GM06990 (cell line): ENCODE measurements at regions not wholly inside any gene's neighbourhood (a gene's known extent, or its start where the extent isn't known, plus 50 kb on each side); places are given as distances from the start of the nearest gene placed in this dataset.

Experiments used
- DNase-seq: peaks from one replicate; pipeline ENCODE4 v3.0.0-alpha.2; 2011; ENCODE audit not compliant: insufficient read length; ENCODE audit errors: extremely low read depth
- H3K27me3 ChIP-seq: replicated peaks from 2 replicates; pipeline ENCODE4 v1.6.0; 2011; ENCODE audit warnings: low read length; ENCODE audit not compliant: control insufficient read depth, insufficient read depth
- H3K36me3 ChIP-seq: 2 replicates; pipeline ENCODE4 v1.5.1; 2011; ENCODE audit warnings: low read length; ENCODE audit not compliant: control insufficient read depth, insufficient read depth
- H3K4me3 ChIP-seq: replicated peaks from 2 replicates; pipeline ENCODE4 v1.5.1; 2011; ENCODE audit warnings: low read depth, mild to moderate bottlenecking, control low read depth, low read length
- TF ChIP-seq, protein P1 (sequence below): IDR thresholded peaks from 2 replicates; pipeline ENCODE4 v1.5.1; 2011; ENCODE audit warnings: low read length, control low read depth, mild to moderate bottlenecking, inconsistent platforms; ENCODE audit not compliant: insufficient read depth, poor library complexity, severe bottlenecking

DNA sequence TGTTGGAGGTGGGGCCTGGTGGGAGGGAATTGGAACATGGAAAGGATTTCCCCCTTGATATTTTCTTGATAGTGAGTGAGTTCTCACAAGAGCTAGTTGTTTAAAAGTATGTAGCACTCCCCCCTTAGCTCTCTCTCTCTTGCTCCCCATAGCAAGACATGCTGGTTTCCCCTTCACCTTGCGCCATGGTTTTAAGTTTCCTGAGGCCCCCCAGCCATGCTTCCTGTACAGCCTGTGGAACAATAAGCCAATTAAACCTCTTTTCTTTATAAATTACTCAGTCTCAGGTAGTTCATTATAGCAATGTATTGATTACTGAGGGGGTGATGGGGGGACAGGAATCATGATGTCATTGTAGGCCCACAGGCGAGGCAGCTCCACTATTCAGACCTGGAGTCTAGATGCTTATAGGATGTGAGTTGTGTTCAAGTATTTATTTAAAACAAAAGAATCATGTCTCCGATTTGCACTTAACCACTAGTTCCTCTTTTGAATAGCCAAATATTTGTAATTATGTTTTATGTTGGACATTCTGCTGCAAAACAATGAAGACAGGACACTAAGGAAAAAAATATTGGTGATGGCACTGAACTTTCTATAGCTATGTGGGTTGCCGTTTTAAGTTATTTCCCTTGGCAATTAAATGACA is 156.6 kb downstream of the TMEM38B start:
- no peak for DNase-seq
- TF ChIP-seq, protein P1, sequence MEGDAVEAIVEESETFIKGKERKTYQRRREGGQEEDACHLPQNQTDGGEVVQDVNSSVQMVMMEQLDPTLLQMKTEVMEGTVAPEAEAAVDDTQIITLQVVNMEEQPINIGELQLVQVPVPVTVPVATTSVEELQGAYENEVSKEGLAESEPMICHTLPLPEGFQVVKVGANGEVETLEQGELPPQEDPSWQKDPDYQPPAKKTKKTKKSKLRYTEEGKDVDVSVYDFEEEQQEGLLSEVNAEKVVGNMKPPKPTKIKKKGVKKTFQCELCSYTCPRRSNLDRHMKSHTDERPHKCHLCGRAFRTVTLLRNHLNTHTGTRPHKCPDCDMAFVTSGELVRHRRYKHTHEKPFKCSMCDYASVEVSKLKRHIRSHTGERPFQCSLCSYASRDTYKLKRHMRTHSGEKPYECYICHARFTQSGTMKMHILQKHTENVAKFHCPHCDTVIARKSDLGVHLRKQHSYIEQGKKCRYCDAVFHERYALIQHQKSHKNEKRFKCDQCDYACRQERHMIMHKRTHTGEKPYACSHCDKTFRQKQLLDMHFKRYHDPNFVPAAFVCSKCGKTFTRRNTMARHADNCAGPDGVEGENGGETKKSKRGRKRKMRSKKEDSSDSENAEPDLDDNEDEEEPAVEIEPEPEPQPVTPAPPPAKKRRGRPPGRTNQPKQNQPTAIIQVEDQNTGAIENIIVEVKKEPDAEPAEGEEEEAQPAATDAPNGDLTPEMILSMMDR, result no peak
- no peak overlapping the region for H3K4me3 ChIP-seq
- no peaks in the 10 kb centered on the region for H3K27me3 ChIP-seq
- H3K36me3 ChIP-seq, result no peaks in the 10 kb centered on the region

DNA sequence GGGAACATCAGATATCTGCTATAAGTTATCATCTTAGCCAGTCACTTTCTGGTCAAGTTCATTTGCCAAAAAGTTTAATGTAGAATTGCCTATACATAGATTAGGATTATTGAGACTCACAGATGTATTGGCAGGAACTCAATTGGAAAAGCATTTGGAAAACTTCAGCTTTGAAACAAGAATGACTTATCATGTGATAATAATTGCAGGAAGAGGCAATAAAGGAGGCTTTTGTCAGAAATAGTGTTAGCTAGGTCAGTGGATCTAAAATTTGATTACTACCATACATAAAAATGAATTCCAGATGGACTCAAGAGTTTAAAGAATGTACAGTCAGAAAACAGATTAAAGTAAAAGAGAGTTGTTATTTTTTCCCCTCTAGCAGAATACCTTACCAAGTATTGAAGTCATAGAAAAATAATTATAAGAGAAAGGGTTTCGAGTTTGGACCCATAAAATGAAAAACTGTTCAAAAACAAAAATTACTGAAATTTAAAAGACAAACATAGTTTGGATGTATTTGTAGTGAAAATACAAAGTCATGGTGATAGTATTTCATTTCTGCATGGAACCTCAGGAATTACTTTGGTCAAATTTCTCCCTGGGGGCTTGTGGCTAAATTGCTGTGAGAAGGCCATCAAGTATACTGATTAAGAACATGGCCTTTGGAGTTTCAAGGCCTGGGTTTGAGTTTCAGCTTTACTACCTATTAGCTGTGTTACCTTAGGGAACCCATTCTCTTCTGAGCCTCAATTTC is 159.9 kb downstream of the TMEM38B start:
- TF ChIP-seq, protein P1, result no peak

DNA sequence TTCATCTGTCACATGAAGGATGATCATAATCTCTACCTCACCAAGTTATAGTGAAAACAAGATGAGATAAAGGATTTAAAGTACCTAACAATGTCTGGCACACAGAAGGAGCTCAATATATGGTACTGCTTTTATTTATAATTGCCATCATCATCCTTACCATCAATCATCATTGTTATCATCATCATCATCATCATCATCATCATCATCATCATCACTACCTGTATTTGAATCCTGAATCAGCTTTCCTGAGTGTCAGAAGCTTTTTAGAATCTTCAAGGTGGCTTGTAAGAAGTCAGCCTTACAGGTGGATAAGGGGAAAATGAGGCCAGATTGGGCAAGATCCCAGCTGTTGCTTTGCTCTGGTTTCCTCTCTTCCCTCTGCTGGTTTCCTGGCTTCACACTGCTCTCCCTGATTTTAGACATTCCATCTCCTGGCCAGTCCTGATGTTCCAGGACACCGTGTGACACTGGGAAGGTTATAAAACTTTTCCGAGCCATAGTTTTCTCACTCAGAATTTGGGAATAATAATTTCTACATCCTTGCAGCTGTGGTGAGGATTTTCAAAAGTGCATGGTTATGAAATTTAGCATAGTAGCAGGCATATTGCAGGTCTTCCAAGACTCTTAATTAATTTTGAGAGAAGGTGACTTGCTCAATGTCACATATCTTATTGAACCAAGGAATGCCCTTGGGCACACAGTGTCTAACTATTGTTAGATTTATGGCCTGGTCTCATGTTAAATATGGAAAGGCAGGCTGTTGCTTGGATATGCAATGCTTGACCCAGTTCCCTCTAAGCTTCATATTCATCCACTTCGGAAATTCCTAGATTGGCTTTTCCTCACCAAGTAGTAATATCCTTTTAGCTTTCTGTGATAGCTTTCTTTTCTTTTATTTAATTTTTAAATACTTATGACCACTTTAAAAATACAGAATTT is 160.7 kb downstream of the TMEM38B start:
- no peak for DNase-seq
- Histone ChIP-seq H3K27me3 (no peaks in the 10 kb centered on the region), H3K36me3 (no peaks in the 10 kb centered on the region), H3K4me3 (no peak overlapping the region)
- TF ChIP-seq, protein P1, result no peak

More for the DNA sequence above, 159.9 kb downstream of the TMEM38B start:
- H3K4me3 ChIP-seq, result no peak overlapping the region
- no peaks in the 10 kb centered on the region for H3K36me3 ChIP-seq
- H3K27me3 ChIP-seq, result no peaks in the 10 kb centered on the region
- DNase-seq, result no peak

DNA sequence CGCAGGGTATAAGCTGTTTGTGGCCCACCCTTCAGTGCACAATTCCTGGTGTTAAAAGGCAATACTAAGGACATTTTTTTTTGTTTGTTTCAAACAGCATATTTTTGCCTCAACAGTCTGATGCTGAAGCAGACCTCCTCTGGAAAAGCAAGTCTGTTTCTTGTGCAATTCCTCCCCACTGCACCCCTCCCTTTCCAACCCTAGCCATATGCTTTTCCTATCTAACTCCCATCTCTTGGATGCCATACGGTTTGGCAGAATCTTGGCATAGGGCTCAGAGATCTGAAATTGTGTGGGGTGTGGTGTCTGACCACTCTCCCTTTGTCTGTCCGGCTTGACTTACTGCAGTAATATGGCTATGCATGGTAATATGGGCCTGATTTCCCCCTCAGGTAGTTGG is 161.6 kb downstream of the TMEM38B start:
- TF ChIP-seq, protein P1, result no peak

DNA sequence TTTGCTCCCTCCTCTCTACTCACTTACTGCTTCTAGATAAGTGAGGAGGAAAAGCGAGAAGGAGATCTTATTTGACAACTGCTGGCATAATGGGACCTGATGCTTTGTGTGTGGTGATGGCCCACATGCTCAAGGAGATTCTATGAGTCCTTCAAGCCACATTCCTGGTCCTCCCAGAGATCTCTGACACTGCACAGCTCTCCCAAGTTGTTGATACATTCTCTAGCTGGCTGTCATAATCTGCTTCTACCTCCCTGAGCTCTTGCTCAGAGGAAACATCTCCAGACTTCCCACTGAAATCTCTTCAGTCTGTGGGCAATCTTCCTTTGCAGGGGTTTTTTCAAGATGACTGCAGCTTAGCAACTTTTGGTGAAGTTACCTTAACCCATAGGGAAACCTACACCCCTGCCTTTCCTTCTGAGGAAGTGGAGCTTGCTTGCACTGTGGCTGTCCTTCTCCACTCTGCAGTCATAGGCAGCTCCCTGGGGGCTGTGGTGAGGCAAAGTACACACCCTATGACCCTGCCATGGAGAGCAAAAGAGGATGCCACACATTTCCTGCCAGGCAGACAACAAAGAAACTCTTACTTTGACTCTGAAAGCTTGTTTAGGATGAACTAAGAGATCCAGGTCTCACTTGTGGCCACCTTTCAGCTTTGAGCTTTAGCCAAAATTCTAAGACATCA is 163.8 kb downstream of the TMEM38B start:
- no peaks in the 10 kb centered on the region for H3K27me3 ChIP-seq
- DNase-seq, result no peak
- TF ChIP-seq, protein P1, result no peak

More for the DNA sequence above, 161.6 kb downstream of the TMEM38B start:
- Histone ChIP-seq H3K27me3 (no peaks in the 10 kb centered on the region), H3K4me3 (no peak overlapping the region), H3K36me3 (no peaks in the 10 kb centered on the region)
- no peak for DNase-seq

More for the DNA sequence above, 163.8 kb downstream of the TMEM38B start:
- Histone ChIP-seq H3K36me3 (no peaks in the 10 kb centered on the region), H3K4me3 (no peak overlapping the region)
